Panc1 (cell line): ENCODE measurements at regions not wholly inside any gene's neighbourhood (a gene's known extent, or its start where the extent isn't known, plus 50 kb on each side); places are given as distances from the start of the nearest gene placed in this dataset.

ENCODE experiments used
- POLR2AphosphoS5 ChIP-seq: IDR thresholded peaks from 2 replicates; pipeline ENCODE4 v1.6.1; 2012; ENCODE audit warnings: mild to moderate bottlenecking, low read depth, low read length, moderate library complexity
- SIN3A ChIP-seq: IDR thresholded peaks from 2 replicates; pipeline ENCODE4 v1.6.1; 2012; ENCODE audit warnings: low read depth, mild to moderate bottlenecking, low read length, moderate library complexity, borderline replicate concordance; ENCODE audit not compliant: insufficient read depth
- TCF7L2 ChIP-seq: IDR thresholded peaks from 2 replicates; pipeline ENCODE4 v1.6.1; 2011; ENCODE audit warnings: mild to moderate bottlenecking, low read depth, low read length, inconsistent platforms
- TF ChIP-seq, protein P1 (sequence below): fragments of 450-650 bp; IDR thresholded peaks from 2 replicates; pipeline ENCODE4 v1.5.1; 2017; ENCODE audit warnings: mild to moderate bottlenecking
- TF ChIP-seq, protein P2 (sequence below), 2 experiments: IDR thresholded peaks; 2 replicates each; pipeline ENCODE4 v1.6.1; 2011 to 2012; ENCODE audit warnings: low read depth in 2 of 2, control low read depth in 1 of 2, low read length in 1 of 2, mild to moderate bottlenecking in 1 of 2, moderate library complexity in 1 of 2; ENCODE audit not compliant: insufficient read depth in 1 of 2

DNA sequence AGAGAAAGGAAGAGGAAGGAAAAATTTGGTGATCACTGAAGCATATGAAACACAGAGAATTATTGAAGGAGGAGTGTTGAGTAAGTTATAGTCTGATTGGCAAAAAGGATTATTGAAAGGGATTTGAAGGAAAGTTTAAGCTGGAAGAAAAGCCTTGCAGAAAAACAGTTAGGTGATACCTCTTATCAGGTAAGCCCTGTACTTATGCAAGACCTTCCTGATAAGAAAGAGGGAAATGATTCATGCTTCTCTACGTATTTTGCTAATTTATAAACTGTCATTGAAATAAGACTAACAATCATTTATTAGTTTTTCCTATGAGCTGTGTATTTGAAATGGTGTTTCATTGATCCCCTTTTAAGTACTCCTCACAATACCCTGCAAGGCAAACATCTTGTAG lies 793.9 kb upstream of the NRXN1 start:
- TF ChIP-seq, protein P1, sequence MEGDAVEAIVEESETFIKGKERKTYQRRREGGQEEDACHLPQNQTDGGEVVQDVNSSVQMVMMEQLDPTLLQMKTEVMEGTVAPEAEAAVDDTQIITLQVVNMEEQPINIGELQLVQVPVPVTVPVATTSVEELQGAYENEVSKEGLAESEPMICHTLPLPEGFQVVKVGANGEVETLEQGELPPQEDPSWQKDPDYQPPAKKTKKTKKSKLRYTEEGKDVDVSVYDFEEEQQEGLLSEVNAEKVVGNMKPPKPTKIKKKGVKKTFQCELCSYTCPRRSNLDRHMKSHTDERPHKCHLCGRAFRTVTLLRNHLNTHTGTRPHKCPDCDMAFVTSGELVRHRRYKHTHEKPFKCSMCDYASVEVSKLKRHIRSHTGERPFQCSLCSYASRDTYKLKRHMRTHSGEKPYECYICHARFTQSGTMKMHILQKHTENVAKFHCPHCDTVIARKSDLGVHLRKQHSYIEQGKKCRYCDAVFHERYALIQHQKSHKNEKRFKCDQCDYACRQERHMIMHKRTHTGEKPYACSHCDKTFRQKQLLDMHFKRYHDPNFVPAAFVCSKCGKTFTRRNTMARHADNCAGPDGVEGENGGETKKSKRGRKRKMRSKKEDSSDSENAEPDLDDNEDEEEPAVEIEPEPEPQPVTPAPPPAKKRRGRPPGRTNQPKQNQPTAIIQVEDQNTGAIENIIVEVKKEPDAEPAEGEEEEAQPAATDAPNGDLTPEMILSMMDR: no peak
- TF ChIP-seq, protein P2, sequence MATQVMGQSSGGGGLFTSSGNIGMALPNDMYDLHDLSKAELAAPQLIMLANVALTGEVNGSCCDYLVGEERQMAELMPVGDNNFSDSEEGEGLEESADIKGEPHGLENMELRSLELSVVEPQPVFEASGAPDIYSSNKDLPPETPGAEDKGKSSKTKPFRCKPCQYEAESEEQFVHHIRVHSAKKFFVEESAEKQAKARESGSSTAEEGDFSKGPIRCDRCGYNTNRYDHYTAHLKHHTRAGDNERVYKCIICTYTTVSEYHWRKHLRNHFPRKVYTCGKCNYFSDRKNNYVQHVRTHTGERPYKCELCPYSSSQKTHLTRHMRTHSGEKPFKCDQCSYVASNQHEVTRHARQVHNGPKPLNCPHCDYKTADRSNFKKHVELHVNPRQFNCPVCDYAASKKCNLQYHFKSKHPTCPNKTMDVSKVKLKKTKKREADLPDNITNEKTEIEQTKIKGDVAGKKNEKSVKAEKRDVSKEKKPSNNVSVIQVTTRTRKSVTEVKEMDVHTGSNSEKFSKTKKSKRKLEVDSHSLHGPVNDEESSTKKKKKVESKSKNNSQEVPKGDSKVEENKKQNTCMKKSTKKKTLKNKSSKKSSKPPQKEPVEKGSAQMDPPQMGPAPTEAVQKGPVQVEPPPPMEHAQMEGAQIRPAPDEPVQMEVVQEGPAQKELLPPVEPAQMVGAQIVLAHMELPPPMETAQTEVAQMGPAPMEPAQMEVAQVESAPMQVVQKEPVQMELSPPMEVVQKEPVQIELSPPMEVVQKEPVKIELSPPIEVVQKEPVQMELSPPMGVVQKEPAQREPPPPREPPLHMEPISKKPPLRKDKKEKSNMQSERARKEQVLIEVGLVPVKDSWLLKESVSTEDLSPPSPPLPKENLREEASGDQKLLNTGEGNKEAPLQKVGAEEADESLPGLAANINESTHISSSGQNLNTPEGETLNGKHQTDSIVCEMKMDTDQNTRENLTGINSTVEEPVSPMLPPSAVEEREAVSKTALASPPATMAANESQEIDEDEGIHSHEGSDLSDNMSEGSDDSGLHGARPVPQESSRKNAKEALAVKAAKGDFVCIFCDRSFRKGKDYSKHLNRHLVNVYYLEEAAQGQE (IDR thresholded peaks at IDR 0.05; ENCODE audit: insufficient read depth in 1 of 2, low read depth in 2 of 2, low read length in 1 of 2): no peak
- TF ChIP-seq POLR2AphosphoS5: no peak
- TF ChIP-seq TCF7L2: no peak
- TF ChIP-seq SIN3A: no peak
